Breast epithelium (tissue), 4 donors: ENCODE measurements at regions not wholly inside any gene's neighbourhood (a gene's known extent, or its start where the extent isn't known, plus 50 kb on each side); places are given as distances from the start of the nearest gene placed in this dataset.
A peak's percentile ranks its signal among the peaks of the same experiment; 100 is the strongest.
"Not testable (repeated sequence)": the region's sequence is repeated elsewhere in the genome, so short reads cannot be mapped to it uniquely, and the experiment has no call there.

ENCODE experiments used
- DNase-seq, 2 donors: peaks; one replicate each; pipeline ENCODE4 v3.0.0-alpha.2; 2019; ENCODE audit warnings: low spot score in 2 of 2
- H3K27ac ChIP-seq, 2 donors: fragments of 200-600 bp; sonication (generic) in 1 of 2; one replicate each; pipeline ENCODE4 v1.5.1; 2016 to 2019; ENCODE audit warnings: mild to moderate bottlenecking in 1 of 2
- H3K27me3 ChIP-seq, 2 donors: fragments of 200-600 bp; sonication (generic) in 1 of 2; one replicate each; pipeline versions ENCODE4 v1.5.1 to v1.6.0; 2017 to 2019; ENCODE audit warnings: control low read depth in 1 of 2, mild to moderate bottlenecking in 1 of 2
- H3K36me3 ChIP-seq: fragments of 200-600 bp; one replicate; pipeline ENCODE4 v1.5.1; 2019
- H3K4me1 ChIP-seq, 2 donors: fragments of 200-600 bp; sonication (generic); one replicate each; pipeline ENCODE4 v1.5.1; 2016 to 2019; ENCODE audit warnings: control low read depth in 1 of 2
- H3K4me3 ChIP-seq, 3 donors: fragments of 200-600 bp; sonication (generic); 1 replicate in 2 of 3; 2 replicates in 1 of 3; pipeline ENCODE4 v1.5.1; 2016 to 2019; ENCODE audit warnings: mild to moderate bottlenecking in 3 of 3, moderate library complexity in 2 of 3
- H3K9me3 ChIP-seq, 2 donors: fragments of 200-600 bp; sonication (generic) in 1 of 2; one replicate each; pipeline ENCODE4 v1.5.1; 2016 to 2019; ENCODE audit warnings: control low read depth in 1 of 2
- POLR2A ChIP-seq: fragments of 450-650 bp; IDR thresholded peaks from one replicate; pipeline ENCODE4 v1.6.1; 2016; ENCODE audit warnings: antibody characterized with exemption, mild to moderate bottlenecking, moderate library complexity
- POLR2AphosphoS5 ChIP-seq, 3 donors: sonication (generic); formaldehyde crosslinking; IDR thresholded peaks; one replicate each; pipeline ENCODE4 v1.6.1; 2017; ENCODE audit warnings: antibody characterized with exemption in 3 of 3
- intact Hi-C: fragments of 100-400 bp; cut with DNase I; formaldehyde crosslinking; loops from one replicate; pipeline ENCODE4 v1.15.1; 2023; ENCODE audit warnings: low total_unique reads
- TF ChIP-seq, protein P1 (sequence below), 3 donors: fragments of 450-650 bp; IDR thresholded peaks; one replicate each; pipeline ENCODE4 v1.5.1; 2016 to 2017; ENCODE audit warnings: antibody characterized with exemption in 3 of 3, mild to moderate bottlenecking in 3 of 3, moderate library complexity in 3 of 3

GRCh38 chrX:42832764-42833549 lies 55.0 kb upstream of the PPP1R2C start:
- Histone ChIP-seq H3K27ac (peak overlapping the region; percentile 38 to 59), H3K27me3 (peaks cover 0 to 3% of the 10 kb centered on the region in 2 donors), H3K4me1 (no peaks in the 10 kb centered on the region), H3K4me3 (no peak overlapping the region), H3K36me3 (no peaks in the 10 kb centered on the region), H3K9me3 (no peaks in the 10 kb centered on the region)
- DNase-seq = no peak
- TF ChIP-seq, protein P1, sequence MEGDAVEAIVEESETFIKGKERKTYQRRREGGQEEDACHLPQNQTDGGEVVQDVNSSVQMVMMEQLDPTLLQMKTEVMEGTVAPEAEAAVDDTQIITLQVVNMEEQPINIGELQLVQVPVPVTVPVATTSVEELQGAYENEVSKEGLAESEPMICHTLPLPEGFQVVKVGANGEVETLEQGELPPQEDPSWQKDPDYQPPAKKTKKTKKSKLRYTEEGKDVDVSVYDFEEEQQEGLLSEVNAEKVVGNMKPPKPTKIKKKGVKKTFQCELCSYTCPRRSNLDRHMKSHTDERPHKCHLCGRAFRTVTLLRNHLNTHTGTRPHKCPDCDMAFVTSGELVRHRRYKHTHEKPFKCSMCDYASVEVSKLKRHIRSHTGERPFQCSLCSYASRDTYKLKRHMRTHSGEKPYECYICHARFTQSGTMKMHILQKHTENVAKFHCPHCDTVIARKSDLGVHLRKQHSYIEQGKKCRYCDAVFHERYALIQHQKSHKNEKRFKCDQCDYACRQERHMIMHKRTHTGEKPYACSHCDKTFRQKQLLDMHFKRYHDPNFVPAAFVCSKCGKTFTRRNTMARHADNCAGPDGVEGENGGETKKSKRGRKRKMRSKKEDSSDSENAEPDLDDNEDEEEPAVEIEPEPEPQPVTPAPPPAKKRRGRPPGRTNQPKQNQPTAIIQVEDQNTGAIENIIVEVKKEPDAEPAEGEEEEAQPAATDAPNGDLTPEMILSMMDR (IDR thresholded peaks at IDR 0.05) = no peak
- no peak for TF ChIP-seq POLR2A
- no peak for TF ChIP-seq POLR2AphosphoS5 (IDR thresholded peaks at IDR 0.05)
- intact Hi-C loops = no loop called here

DNA sequence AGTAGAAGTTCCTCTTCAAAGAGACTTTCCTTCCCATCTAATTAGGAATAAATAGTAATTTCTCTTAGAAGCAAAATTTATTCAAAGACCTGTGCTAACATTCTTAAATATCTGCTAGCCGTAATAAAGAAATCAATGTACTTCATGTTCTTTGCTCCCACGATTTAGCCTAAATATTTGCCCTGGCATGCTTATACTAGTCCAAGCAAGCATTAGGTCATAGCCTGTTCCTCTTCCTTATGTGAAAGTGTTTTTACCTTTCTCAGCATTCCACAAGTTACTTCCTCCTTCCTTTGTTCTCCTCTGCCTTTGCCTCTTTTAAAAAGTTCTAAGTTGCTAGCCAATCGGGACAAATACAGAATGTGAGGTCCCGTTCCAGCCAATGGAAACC lies 55.6 kb upstream of the PPP1R2C start:
- H3K9me3 ChIP-seq, H3K27me3 ChIP-seq, DNase-seq, H3K36me3 ChIP-seq, H3K4me1 ChIP-seq, intact Hi-C loops, H3K4me3 ChIP-seq: not testable (repeated sequence)
- peak overlapping the region; percentile 38 to 59 for H3K27ac ChIP-seq

DNA sequence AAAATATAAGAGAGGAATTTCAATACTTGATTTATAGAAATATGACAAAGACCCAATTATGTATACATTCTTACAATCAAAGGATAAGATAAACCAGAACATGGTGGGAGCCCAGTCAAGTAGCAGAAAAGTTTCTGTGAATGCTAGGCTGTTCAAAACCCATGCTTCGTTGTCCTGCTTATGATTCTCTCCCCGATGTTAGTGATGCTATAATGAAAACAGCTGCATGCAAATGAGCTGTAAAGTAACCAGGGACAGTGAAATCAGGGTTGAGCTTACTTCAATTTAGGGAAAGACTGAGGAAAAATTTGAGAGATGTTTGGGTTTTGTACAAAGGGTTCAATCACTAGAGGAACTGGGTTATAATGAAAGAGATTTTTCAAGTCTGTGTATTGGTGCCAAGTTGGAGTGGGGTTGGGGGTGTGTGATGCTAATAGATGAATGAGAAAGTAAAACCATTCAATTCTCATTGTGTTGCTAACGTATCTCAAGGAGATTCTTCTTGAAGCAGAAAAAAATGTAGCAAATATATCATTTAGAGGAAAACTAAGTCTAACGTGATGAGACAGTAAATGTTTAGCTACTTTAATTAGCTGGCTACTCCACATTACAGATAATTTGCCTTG lies 59.3 kb upstream of the PPP1R2C start:
- TF ChIP-seq, protein P1 (IDR thresholded peaks at IDR 0.05) = no peak
- TF ChIP-seq POLR2A (no peak), POLR2AphosphoS5 (IDR thresholded peaks at IDR 0.05) (no peak)
- no peaks in the 10 kb centered on the region for H3K9me3 ChIP-seq
- no peaks in the 10 kb centered on the region for H3K36me3 ChIP-seq
- DNase-seq = no peak
- no peaks in the 10 kb centered on the region for H3K27me3 ChIP-seq
- intact Hi-C loops = no loop called here
- no peaks in the 10 kb centered on the region for H3K4me1 ChIP-seq
- no peak overlapping the region for H3K4me3 ChIP-seq
- no peak overlapping the region for H3K27ac ChIP-seq

GRCh38 chrX:42837747-42838146 lies 59.8 kb upstream of the PPP1R2C start:
- TF ChIP-seq POLR2A (no peak), POLR2AphosphoS5 (IDR thresholded peaks at IDR 0.05) (no peak)
- TF ChIP-seq, protein P1 (IDR thresholded peaks at IDR 0.05) = no peak
- Histone ChIP-seq H3K4me3 (no peak overlapping the region), H3K4me1 (no peaks in the 10 kb centered on the region), H3K27ac (no peak overlapping the region), H3K9me3 (no peaks in the 10 kb centered on the region), H3K27me3 (no peaks in the 10 kb centered on the region), H3K36me3 (no peaks in the 10 kb centered on the region)
- no peak for DNase-seq
- intact Hi-C loops = no loop called here

DNA sequence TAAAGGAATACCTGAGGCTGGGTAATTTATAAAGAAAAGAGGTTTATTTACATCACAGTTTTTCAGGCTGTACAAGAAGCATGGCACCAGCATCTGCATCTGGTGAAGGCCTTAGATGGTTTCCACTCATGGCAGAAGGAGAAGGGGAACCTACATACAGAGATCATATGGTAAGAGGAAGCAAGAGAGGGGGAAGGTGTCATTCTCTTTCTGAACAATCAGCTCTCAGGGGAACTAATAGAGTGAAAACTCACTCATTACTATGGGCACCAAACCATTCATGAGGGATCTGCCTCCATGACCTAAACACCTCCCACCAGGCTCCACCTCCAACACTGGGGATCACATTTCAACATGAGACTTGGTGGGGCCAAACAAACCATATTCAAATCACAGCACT lies 61.7 kb upstream of the PPP1R2C start:
- Histone ChIP-seq H3K27me3 (peaks cover 0 to 3% of the 10 kb centered on the region in 2 donors), H3K36me3 (no peaks in the 10 kb centered on the region), H3K4me1 (no peaks in the 10 kb centered on the region), H3K27ac (no peak overlapping the region), H3K9me3 (no peaks in the 10 kb centered on the region), H3K4me3 (no peak overlapping the region)
- TF ChIP-seq POLR2A (no peak), POLR2AphosphoS5 (IDR thresholded peaks at IDR 0.05) (no peak)
- TF ChIP-seq, protein P1 (IDR thresholded peaks at IDR 0.05) = no peak
- intact Hi-C loops = loop anchor here (10.0 kb wide), 1 partner anchor 105 kb away; no protein-coding TSS in a partner anchor
- no peak for DNase-seq
